Panc1 (cell line): ENCODE measurements at regions not wholly inside any gene's neighbourhood (a gene's known extent, or its start where the extent isn't known, plus 50 kb on each side); places are given as distances from the start of the nearest gene placed in this dataset.

Experiments
- CTCF ChIP-seq: fragments of 450-650 bp; IDR thresholded peaks from 2 replicates; pipeline ENCODE4 v1.5.1; 2017; ENCODE audit warnings: mild to moderate bottlenecking
- POLR2AphosphoS5 ChIP-seq: IDR thresholded peaks from 2 replicates; pipeline ENCODE4 v1.6.1; 2012; ENCODE audit warnings: mild to moderate bottlenecking, low read depth, low read length, moderate library complexity
- REST ChIP-seq, 2 experiments: IDR thresholded peaks; 2 replicates each; pipeline ENCODE4 v1.6.1; 2011 to 2012; ENCODE audit warnings: low read depth in 2 of 2, control low read depth in 1 of 2, low read length in 1 of 2, mild to moderate bottlenecking in 1 of 2, moderate library complexity in 1 of 2; ENCODE audit not compliant: insufficient read depth in 1 of 2
- TCF7L2 ChIP-seq: IDR thresholded peaks from 2 replicates; pipeline ENCODE4 v1.6.1; 2011; ENCODE audit warnings: mild to moderate bottlenecking, low read depth, low read length, inconsistent platforms

GRCh38 chr9:86494644-86495111 is 140.5 kb upstream of the TUT7 start:
- TF ChIP-seq CTCF (no peak), POLR2AphosphoS5 (no peak), TCF7L2 (no peak), REST (IDR thresholded peaks at IDR 0.05; ENCODE audit: insufficient read depth in 1 of 2, low read depth in 2 of 2, low read length in 1 of 2) (no peak)
